LNCaP clone FGC (cell line): ENCODE measurements at regions not wholly inside any gene's neighbourhood (a gene's known extent, or its start where the extent isn't known, plus 50 kb on each side); places are given as distances from the start of the nearest gene placed in this dataset.

Experiments
- DNase-seq: peaks from one replicate; pipeline ENCODE4 v3.0.0-alpha.2; 2011; ENCODE audit warnings: low read depth
- H3K4me3 ChIP-seq: 2 replicates; pipeline ENCODE4 v1.5.1; 2011; ENCODE audit warnings: mild to moderate bottlenecking, low read depth, low read length, control low read depth
- TF ChIP-seq, protein P1 (sequence below): IDR thresholded peaks from 2 replicates; pipeline ENCODE4 v1.5.1; 2012; ENCODE audit warnings: mild to moderate bottlenecking; ENCODE audit not compliant: control insufficient read depth, insufficient read depth; ENCODE audit errors: extremely low read depth

DNA sequence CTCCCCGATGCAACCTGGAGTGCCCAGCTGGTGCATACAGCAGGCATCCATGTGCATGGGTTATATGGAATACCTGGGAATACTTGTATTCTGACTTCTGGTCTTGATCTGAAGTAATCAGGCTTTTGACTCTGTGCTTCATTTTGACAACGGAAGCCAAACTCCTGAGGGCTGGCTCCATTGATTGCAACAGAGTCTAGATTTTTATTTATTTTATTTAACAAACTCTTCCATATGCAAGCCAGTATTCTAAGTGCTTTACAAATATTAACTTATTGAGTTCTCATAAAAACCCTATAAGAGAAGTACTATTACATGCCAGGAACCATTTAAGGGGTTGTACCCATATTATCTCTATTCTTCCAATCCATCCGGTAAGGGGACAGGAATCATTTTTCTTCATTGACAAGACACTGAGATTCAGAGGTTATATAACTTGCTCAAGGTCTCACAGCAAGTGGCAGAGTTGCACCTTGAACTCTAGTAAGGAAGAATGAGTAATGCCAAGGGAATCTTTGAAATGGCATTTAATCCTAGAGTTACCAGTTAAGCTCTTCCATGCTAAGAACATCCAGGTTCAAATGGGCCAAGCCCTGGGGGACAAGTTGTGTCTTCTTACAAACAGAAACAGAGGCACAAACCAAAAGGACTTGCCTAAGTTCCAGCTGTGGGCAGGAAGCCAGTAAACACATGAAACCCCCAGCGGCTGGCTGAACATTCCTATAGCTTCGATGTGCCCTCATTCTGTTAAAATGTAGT, 241.0 kb downstream of the WDR11 start:
- TF ChIP-seq, protein P1, sequence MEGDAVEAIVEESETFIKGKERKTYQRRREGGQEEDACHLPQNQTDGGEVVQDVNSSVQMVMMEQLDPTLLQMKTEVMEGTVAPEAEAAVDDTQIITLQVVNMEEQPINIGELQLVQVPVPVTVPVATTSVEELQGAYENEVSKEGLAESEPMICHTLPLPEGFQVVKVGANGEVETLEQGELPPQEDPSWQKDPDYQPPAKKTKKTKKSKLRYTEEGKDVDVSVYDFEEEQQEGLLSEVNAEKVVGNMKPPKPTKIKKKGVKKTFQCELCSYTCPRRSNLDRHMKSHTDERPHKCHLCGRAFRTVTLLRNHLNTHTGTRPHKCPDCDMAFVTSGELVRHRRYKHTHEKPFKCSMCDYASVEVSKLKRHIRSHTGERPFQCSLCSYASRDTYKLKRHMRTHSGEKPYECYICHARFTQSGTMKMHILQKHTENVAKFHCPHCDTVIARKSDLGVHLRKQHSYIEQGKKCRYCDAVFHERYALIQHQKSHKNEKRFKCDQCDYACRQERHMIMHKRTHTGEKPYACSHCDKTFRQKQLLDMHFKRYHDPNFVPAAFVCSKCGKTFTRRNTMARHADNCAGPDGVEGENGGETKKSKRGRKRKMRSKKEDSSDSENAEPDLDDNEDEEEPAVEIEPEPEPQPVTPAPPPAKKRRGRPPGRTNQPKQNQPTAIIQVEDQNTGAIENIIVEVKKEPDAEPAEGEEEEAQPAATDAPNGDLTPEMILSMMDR = no peak
- no peak for DNase-seq
- no peak overlapping the region for H3K4me3 ChIP-seq

DNA sequence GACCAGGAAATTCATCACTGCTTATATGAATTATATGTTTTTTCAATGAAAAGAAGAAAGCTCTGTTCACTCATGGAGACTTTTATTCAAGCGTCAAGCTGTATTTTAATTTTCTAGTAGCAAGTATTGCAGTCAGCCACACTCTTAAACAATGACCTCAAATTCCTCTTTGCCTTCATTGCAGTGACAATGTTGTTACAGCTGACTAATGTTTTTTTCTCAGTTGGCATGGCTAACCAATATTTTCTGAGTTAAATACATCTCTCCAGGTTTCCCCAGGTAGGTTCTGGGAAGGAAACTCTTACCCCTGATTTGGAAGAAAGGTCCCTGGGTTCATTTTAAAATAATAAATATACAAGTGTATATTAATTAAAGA, 241.5 kb downstream of the WDR11 start:
- H3K4me3 ChIP-seq = no peak overlapping the region
- no peak for DNase-seq
- TF ChIP-seq, protein P1 = no peak

DNA sequence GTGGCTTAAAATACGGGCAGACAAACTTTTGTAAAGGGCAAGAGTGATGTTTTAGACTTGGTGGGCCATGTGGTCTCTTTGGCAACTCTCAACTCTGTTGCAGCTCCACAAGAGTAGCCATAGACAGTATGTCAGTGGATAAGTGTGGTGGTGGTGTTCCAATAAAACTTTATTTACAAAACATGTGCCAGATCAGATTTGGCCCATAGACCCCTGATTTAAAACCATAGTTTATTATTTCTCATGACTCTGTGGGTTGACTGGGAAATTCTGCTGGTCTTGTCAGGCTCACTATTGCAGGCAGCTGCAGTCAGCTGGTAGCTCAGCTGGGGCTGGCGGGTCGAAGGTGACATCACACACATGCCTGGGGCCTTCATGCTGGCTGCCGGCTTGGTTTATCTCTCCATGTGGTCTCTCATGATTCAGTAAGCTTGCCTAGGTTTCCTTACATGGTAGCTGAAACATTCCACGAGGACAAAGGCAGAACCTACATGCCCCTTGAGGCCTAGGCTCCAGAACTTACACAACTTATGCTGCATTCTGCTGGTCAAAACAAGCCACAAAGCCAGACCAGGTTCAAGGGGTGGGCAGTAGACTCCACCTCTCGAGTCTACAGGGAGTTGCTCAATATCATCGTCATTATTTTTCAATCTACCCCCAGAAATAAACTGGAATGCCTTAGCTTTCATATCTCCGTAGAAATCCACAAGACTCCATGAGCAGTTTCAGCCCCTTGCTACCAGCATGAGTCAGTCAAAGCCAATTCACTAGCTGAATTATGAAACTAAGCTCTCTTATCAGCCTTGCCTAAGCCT, 245.7 kb downstream of the WDR11 start:
- H3K4me3 ChIP-seq = no peak overlapping the region
- no peak for DNase-seq
- TF ChIP-seq, protein P1 = no peak

DNA sequence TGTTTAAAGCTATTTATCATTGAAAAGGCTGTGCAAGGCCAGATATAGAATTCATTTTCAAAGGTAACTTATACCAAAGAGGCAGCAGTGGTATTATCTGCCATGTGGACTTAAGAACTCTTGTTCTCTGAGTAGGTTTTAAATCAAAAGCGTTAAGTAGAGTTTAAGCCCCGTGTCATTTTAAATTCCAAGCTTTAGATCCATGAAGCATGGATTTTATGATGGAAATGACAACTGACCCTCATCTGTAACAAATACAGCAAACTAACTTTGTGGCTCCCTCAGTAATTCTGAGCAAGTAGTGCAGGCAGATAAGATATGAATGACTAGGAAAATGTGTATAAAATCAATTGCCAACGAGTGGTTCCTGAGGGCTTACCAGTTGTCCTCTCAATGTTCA, 247.0 kb downstream of the WDR11 start:
- H3K4me3 ChIP-seq = no peak overlapping the region
- TF ChIP-seq, protein P1 = no peak
- DNase-seq = no peak

DNA sequence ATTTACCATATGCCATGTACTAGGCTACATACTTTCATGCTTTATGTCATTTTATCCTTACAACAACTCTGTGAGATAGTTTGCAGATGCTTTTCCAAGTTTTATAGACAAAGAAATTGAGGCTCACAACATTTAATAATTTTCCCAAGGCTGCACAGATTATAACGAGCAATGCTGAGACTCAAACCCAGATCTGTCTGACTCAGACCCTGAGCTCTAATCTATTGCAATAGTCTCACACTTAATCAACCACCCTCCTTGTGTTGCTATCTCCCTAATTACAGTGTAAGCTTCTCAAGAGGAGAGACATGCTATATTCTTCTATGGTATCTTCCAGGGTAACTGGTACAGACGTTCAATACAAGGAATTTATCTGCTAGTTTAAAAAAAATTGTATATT, 247.6 kb downstream of the WDR11 start:
- TF ChIP-seq, protein P1 = no peak
- H3K4me3 ChIP-seq = no peak overlapping the region
- DNase-seq = no peak

DNA sequence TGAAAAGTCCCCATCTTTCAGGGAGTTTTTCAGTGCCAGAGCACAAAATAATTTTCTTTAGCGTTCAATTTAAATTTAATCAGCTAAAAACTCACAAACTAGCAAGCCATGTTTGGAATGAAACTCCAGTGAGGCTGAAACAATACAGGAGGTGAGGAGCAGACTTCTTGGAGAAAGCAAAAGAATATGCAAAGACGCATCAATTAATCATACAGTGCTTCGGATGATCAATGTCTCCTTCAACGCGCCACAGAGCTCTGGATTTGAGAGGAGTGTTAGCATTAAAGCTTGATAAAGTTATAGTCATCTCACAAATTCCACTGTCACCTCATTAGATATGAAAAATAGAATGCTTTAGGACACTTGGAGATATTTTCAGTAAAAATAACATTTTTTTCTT, 248.0 kb downstream of the WDR11 start:
- H3K4me3 ChIP-seq = no peak overlapping the region
- no peak for DNase-seq
- TF ChIP-seq, protein P1 = no peak
